ENCODE measurements at regions not wholly inside any gene's neighbourhood (a gene's known extent, or its start where the extent isn't known, plus 50 kb on each side); places are given as distances from the start of the nearest gene placed in this dataset.

DNA sequence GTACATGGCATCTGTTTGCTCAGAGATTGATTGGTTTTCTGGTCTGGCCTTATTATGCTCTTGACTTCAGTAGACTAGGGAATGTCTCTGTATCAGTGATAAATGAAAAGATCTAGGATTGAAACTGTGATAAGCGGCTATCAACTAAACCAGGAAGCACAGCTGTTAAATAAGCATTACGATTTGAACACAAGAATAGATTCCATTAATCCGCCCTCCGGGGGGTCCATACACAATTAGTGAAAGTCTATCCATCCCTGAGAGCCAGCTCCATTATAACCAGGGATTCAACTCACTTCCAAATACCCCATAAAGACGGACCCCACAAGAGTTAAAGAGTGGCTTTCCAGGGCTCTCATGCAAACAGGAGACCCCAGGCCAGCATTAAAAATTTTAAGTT lies 279.0 kb downstream of the GRIN2B start:
- TF ChIP-seq, protein P1, sequence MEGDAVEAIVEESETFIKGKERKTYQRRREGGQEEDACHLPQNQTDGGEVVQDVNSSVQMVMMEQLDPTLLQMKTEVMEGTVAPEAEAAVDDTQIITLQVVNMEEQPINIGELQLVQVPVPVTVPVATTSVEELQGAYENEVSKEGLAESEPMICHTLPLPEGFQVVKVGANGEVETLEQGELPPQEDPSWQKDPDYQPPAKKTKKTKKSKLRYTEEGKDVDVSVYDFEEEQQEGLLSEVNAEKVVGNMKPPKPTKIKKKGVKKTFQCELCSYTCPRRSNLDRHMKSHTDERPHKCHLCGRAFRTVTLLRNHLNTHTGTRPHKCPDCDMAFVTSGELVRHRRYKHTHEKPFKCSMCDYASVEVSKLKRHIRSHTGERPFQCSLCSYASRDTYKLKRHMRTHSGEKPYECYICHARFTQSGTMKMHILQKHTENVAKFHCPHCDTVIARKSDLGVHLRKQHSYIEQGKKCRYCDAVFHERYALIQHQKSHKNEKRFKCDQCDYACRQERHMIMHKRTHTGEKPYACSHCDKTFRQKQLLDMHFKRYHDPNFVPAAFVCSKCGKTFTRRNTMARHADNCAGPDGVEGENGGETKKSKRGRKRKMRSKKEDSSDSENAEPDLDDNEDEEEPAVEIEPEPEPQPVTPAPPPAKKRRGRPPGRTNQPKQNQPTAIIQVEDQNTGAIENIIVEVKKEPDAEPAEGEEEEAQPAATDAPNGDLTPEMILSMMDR (IDR thresholded peaks at IDR 0.05): no peak
- no peak for TF ChIP-seq POLR2AphosphoS5 (IDR thresholded peaks at IDR 0.05)
- no peak for TF ChIP-seq POLR2A (IDR thresholded peaks at IDR 0.05)

Measured in breast epithelium (tissue), 3 donors.